ENCODE measurements at regions not wholly inside any gene's neighbourhood (a gene's known extent, or its start where the extent isn't known, plus 50 kb on each side); places are given as distances from the start of the nearest gene placed in this dataset.

- Histone ChIP-seq H3K9me3 (ENCODE audit: control insufficient read depth, insufficient read depth, low read depth, low read length) (no peaks in the 10 kb centered on the region), H3K36me3 (ENCODE audit: control insufficient read depth, insufficient read depth, low read length) (no peaks in the 10 kb centered on the region), H3K4me1 (ENCODE audit: control insufficient read depth, extremely low read depth, insufficient read depth, low read length) (no peaks in the 10 kb centered on the region), H4K20me1 (ENCODE audit: control insufficient read depth, extremely low read depth, insufficient read depth, low read length) (no peaks in the 10 kb centered on the region), H3K79me2 (ENCODE audit: control insufficient read depth, insufficient read depth, low read length) (no peaks in the 10 kb centered on the region), H3K27me3 (ENCODE audit: control insufficient read depth, insufficient read depth, low read length) (no peaks in the 10 kb centered on the region), H3K9ac (ENCODE audit: insufficient read depth, low read length) (no peak overlapping the region), H3K4me3 (replicated peaks in 1 of 4; ENCODE audit: control extremely low read depth in 1 of 4, insufficient read depth in 1 of 4, low read depth in 3 of 4, low read length in 4 of 4) (no peak overlapping the region), H3K27ac (ENCODE audit: insufficient read depth, low read length) (no peak overlapping the region), H3K4me2 (ENCODE audit: extremely low read depth, insufficient read depth, low read length) (no peak overlapping the region), H2AFZ (ENCODE audit: low read length) (no peak overlapping the region)
- DNase-seq (ENCODE audit: low read depth in 2 of 2): no peak
- TF ChIP-seq EZH2 (IDR thresholded peaks at IDR 0.05; ENCODE audit: low read length, missing control alignments) (no peak), CTCF (conservative IDR thresholded peaks at IDR 0.05 in 1 of 2, IDR thresholded peaks at IDR 0.05 in 1 of 2; ENCODE audit: low read depth in 1 of 2, low read length in 2 of 2) (no peak)
Measured at GRCh38 chr20:52306477-52306876, 114.9 kb upstream of the ZFP64 start.

- DNase-seq (ENCODE audit: low read depth in 2 of 2): no peak
- H3K27ac ChIP-seq (ENCODE audit: insufficient read depth, low read length): no peak overlapping the region
- no peaks in the 10 kb centered on the region for H3K36me3 ChIP-seq (ENCODE audit: control insufficient read depth, insufficient read depth, low read length)
- H3K79me2 ChIP-seq (ENCODE audit: control insufficient read depth, insufficient read depth, low read length): no peaks in the 10 kb centered on the region
- no peaks in the 10 kb centered on the region for H3K27me3 ChIP-seq (ENCODE audit: control insufficient read depth, insufficient read depth, low read length)
- H3K4me3 ChIP-seq (replicated peaks in 1 of 4; ENCODE audit: control extremely low read depth in 1 of 4, insufficient read depth in 1 of 4, low read depth in 3 of 4, low read length in 4 of 4): no peak overlapping the region
- H3K9ac ChIP-seq (ENCODE audit: insufficient read depth, low read length): no peak overlapping the region
- H3K4me1 ChIP-seq (ENCODE audit: control insufficient read depth, extremely low read depth, insufficient read depth, low read length): no peaks in the 10 kb centered on the region
- no peaks in the 10 kb centered on the region for H4K20me1 ChIP-seq (ENCODE audit: control insufficient read depth, extremely low read depth, insufficient read depth, low read length)
- TF ChIP-seq EZH2 (IDR thresholded peaks at IDR 0.05; ENCODE audit: low read length, missing control alignments) (no peak), CTCF (conservative IDR thresholded peaks at IDR 0.05 in 1 of 2, IDR thresholded peaks at IDR 0.05 in 1 of 2; ENCODE audit: low read depth in 1 of 2, low read length in 2 of 2) (no peak)
- H2AFZ ChIP-seq (ENCODE audit: low read length): no peak overlapping the region
- no peak overlapping the region for H3K4me2 ChIP-seq (ENCODE audit: extremely low read depth, insufficient read depth, low read length)
- H3K9me3 ChIP-seq (ENCODE audit: control insufficient read depth, insufficient read depth, low read depth, low read length): no peaks in the 10 kb centered on the region
Measured at GRCh38 chr20:52305858-52306257, 114.3 kb upstream of the ZFP64 start.

GRCh38 chr20:52305024-52305645 is 113.6 kb upstream of the ZFP64 start:
- no peaks in the 10 kb centered on the region for H4K20me1 ChIP-seq (ENCODE audit: control insufficient read depth, extremely low read depth, insufficient read depth, low read length)
- H3K4me2 ChIP-seq (ENCODE audit: extremely low read depth, insufficient read depth, low read length): no peak overlapping the region
- H3K36me3 ChIP-seq (ENCODE audit: control insufficient read depth, insufficient read depth, low read length): no peaks in the 10 kb centered on the region
- TF ChIP-seq CTCF (conservative IDR thresholded peaks at IDR 0.05 in 1 of 2, IDR thresholded peaks at IDR 0.05 in 1 of 2; ENCODE audit: low read depth in 1 of 2, low read length in 2 of 2) (no peak), EZH2 (IDR thresholded peaks at IDR 0.05; ENCODE audit: low read length, missing control alignments) (no peak)
- no peak for DNase-seq (ENCODE audit: low read depth in 2 of 2)
- no peak overlapping the region for H2AFZ ChIP-seq (ENCODE audit: low read length)
- no peaks in the 10 kb centered on the region for H3K27me3 ChIP-seq (ENCODE audit: control insufficient read depth, insufficient read depth, low read length)
- H3K27ac ChIP-seq (ENCODE audit: insufficient read depth, low read length): no peak overlapping the region
- no peak overlapping the region for H3K4me3 ChIP-seq (replicated peaks in 1 of 4; ENCODE audit: control extremely low read depth in 1 of 4, insufficient read depth in 1 of 4, low read depth in 3 of 4, low read length in 4 of 4)
- H3K9ac ChIP-seq (ENCODE audit: insufficient read depth, low read length): no peak overlapping the region
- H3K79me2 ChIP-seq (ENCODE audit: control insufficient read depth, insufficient read depth, low read length): no peaks in the 10 kb centered on the region
- H3K9me3 ChIP-seq (ENCODE audit: control insufficient read depth, insufficient read depth, low read depth, low read length): no peaks in the 10 kb centered on the region
- H3K4me1 ChIP-seq (ENCODE audit: control insufficient read depth, extremely low read depth, insufficient read depth, low read length): no peaks in the 10 kb centered on the region
